ENCODE measurements at regions not wholly inside any gene's neighbourhood (a gene's known extent, or its start where the extent isn't known, plus 50 kb on each side); places are given as distances from the start of the nearest gene placed in this dataset.

- POLR2A ChIA-PET, result no interaction called here
- no peak for TF ChIP-seq ZIC2 (tag by site-specific recombination; IDR thresholded peaks at IDR 0.05)
- TF ChIP-seq ZNF10 (tag by site-specific recombination; IDR thresholded peaks at IDR 0.05), result no peak
- no peak for TF ChIP-seq KLF9 (tag by site-specific recombination; IDR thresholded peaks at IDR 0.05; ENCODE audit: low read depth)
- no peak overlapping the region for H3K27ac ChIP-seq (ENCODE audit: extremely low read depth, low read depth, low read length)
Measured at GRCh38 chr10:108301002-108301401, 1136.5 kb upstream of the SORCS1 start.

GRCh38 chr10:108290823-108291222 is 1126.3 kb upstream of the SORCS1 start:
- Histone ChIP-seq H3K4me3 (ENCODE audit: low read depth, low read length) (no peak overlapping the region), H3K27ac (ENCODE audit: extremely low read depth, low read depth, low read length) (no peak overlapping the region), H3K36me3 (ENCODE audit: control insufficient read depth in 2 of 2, insufficient read depth in 1 of 2, low read length in 2 of 2) (no peaks in the 10 kb centered on the region), H3K9me3 (ENCODE audit: control insufficient read depth, insufficient read depth, low read depth, low read length) (no peaks in the 10 kb centered on the region), H3K4me1 (ENCODE audit: control insufficient read depth, insufficient read depth, low read length) (no peaks in the 10 kb centered on the region)
- CTCF ChIA-PET, result no interaction called here
- POLR2A ChIA-PET, result no interaction called here
- no peak for TF ChIP-seq ZBTB10 (tag by site-specific recombination; IDR thresholded peaks at IDR 0.05)
- TF ChIP-seq, protein P1, sequence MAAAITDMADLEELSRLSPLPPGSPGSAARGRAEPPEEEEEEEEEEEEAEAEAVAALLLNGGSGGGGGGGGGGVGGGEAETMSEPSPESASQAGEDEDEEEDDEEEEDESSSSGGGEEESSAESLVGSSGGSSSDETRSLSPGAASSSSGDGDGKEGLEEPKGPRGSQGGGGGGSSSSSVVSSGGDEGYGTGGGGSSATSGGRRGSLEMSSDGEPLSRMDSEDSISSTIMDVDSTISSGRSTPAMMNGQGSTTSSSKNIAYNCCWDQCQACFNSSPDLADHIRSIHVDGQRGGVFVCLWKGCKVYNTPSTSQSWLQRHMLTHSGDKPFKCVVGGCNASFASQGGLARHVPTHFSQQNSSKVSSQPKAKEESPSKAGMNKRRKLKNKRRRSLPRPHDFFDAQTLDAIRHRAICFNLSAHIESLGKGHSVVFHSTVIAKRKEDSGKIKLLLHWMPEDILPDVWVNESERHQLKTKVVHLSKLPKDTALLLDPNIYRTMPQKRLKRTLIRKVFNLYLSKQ (tag by site-specific recombination; IDR thresholded peaks at IDR 0.05; ENCODE audit: borderline replicate concordance), result no peak
- no peak for TF ChIP-seq ZNF621 (tag by site-specific recombination; IDR thresholded peaks at IDR 0.05)
- TF ChIP-seq ZNF280D (tag by site-specific recombination; IDR thresholded peaks at IDR 0.05), result no peak
- TF ChIP-seq, protein P2, sequence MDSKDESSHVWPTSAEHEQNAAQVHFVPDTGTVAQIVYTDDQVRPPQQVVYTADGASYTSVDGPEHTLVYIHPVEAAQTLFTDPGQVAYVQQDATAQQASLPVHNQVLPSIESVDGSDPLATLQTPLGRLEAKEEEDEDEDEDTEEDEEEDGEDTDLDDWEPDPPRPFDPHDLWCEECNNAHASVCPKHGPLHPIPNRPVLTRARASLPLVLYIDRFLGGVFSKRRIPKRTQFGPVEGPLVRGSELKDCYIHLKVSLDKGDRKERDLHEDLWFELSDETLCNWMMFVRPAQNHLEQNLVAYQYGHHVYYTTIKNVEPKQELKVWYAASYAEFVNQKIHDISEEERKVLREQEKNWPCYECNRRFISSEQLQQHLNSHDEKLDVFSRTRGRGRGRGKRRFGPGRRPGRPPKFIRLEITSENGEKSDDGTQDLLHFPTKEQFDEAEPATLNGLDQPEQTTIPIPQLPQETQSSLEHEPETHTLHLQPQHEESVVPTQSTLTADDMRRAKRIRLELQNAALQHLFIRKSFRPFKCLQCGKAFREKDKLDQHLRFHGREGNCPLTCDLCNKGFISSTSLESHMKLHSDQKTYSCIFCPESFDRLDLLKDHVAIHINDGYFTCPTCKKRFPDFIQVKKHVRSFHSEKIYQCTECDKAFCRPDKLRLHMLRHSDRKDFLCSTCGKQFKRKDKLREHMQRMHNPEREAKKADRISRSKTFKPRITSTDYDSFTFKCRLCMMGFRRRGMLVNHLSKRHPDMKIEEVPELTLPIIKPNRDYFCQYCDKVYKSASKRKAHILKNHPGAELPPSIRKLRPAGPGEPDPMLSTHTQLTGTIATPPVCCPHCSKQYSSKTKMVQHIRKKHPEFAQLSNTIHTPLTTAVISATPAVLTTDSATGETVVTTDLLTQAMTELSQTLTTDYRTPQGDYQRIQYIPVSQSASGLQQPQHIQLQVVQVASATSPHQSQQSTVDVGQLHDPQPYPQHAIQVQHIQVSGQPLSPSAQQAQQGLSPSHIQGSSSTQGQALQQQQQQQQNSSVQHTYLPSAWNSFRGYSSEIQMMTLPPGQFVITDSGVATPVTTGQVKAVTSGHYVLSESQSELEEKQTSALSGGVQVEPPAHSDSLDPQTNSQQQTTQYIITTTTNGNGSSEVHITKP (tag by site-specific recombination; IDR thresholded peaks at IDR 0.05), result no peak
- no peak for TF ChIP-seq ZNF394 (tag by site-specific recombination; IDR thresholded peaks at IDR 0.05; ENCODE audit: borderline replicate concordance)
- TF ChIP-seq HOXA7 (CRISPR knock-in tag; IDR thresholded peaks at IDR 0.05; ENCODE audit: borderline replicate concordance), result no peak
- no peak for TF ChIP-seq ZNF23 (tag by site-specific recombination; IDR thresholded peaks at IDR 0.05; ENCODE audit: borderline replicate concordance)
- TF ChIP-seq GFI1B (tag by site-specific recombination; IDR thresholded peaks at IDR 0.05), result no peak
- TF ChIP-seq, protein P3, sequence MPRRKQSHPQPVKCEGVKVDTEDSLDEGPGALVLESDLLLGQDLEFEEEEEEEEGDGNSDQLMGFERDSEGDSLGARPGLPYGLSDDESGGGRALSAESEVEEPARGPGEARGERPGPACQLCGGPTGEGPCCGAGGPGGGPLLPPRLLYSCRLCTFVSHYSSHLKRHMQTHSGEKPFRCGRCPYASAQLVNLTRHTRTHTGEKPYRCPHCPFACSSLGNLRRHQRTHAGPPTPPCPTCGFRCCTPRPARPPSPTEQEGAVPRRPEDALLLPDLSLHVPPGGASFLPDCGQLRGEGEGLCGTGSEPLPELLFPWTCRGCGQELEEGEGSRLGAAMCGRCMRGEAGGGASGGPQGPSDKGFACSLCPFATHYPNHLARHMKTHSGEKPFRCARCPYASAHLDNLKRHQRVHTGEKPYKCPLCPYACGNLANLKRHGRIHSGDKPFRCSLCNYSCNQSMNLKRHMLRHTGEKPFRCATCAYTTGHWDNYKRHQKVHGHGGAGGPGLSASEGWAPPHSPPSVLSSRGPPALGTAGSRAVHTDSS (tag by site-specific recombination; IDR thresholded peaks at IDR 0.05), result no peak
- TF ChIP-seq ZNF560 (tag by site-specific recombination; IDR thresholded peaks at IDR 0.05; ENCODE audit: borderline replicate concordance), result no peak
- no peak for TF ChIP-seq ZNF48 (tag by site-specific recombination; IDR thresholded peaks at IDR 0.05)
- no peak for TF ChIP-seq ZNF221 (tag by site-specific recombination; IDR thresholded peaks at IDR 0.05; ENCODE audit: borderline replicate concordance)

More at GRCh38 chr10:108301002-108301401, 1136.5 kb upstream of the SORCS1 start:
- CTCF ChIA-PET, result no interaction called here
- Histone ChIP-seq H3K4me1 (ENCODE audit: control insufficient read depth, insufficient read depth, low read length) (no peaks in the 10 kb centered on the region), H3K4me3 (ENCODE audit: low read depth, low read length) (no peak overlapping the region), H3K9me3 (ENCODE audit: control insufficient read depth, insufficient read depth, low read depth, low read length) (no peaks in the 10 kb centered on the region), H3K36me3 (ENCODE audit: control insufficient read depth in 2 of 2, insufficient read depth in 1 of 2, low read length in 2 of 2) (no peaks in the 10 kb centered on the region)
